ENCODE measurements at regions not wholly inside any gene's neighbourhood (a gene's known extent, or its start where the extent isn't known, plus 50 kb on each side); places are given as distances from the start of the nearest gene placed in this dataset.

DNA sequence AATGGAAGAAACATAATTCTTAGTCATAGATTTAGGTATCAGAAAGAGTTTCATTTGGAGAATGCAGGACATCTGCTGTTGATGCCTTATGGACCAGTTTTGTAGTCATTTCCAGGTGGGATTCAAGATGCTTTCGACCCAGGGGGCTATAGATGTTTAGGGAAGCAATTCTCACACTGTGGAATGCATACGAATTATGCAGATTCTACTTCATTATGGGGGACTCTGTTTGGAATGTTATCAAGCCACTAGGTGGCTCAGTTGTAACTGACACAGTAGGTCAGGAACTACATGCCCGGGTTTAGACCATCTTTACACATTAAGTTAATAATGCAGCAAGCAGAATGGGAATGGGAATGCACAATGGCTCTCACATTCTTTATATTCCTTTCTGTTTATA lies 1359.8 kb downstream of the ZPLD1 start:
- no peak overlapping the region for H3K27ac Mint-ChIP-seq
- DNase-seq (ENCODE audit: extremely low spot score, unreplicated experiment), result no peak
- no peaks in the 10 kb centered on the region for H3K27me3 Mint-ChIP-seq
- TF ChIP-seq, protein P1, sequence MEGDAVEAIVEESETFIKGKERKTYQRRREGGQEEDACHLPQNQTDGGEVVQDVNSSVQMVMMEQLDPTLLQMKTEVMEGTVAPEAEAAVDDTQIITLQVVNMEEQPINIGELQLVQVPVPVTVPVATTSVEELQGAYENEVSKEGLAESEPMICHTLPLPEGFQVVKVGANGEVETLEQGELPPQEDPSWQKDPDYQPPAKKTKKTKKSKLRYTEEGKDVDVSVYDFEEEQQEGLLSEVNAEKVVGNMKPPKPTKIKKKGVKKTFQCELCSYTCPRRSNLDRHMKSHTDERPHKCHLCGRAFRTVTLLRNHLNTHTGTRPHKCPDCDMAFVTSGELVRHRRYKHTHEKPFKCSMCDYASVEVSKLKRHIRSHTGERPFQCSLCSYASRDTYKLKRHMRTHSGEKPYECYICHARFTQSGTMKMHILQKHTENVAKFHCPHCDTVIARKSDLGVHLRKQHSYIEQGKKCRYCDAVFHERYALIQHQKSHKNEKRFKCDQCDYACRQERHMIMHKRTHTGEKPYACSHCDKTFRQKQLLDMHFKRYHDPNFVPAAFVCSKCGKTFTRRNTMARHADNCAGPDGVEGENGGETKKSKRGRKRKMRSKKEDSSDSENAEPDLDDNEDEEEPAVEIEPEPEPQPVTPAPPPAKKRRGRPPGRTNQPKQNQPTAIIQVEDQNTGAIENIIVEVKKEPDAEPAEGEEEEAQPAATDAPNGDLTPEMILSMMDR (conservative IDR thresholded peaks at IDR 0.05), result peak; percentile 57
- peaks cover 4% of the 10 kb centered on the region for H3K4me1 Mint-ChIP-seq (ENCODE audit: unreplicated experiment)
- no peaks in the 10 kb centered on the region for H3K9me3 Mint-ChIP-seq
- H3K36me3 Mint-ChIP-seq, result no peaks in the 10 kb centered on the region
- H3K4me3 Mint-ChIP-seq, result no peak overlapping the region

DNA sequence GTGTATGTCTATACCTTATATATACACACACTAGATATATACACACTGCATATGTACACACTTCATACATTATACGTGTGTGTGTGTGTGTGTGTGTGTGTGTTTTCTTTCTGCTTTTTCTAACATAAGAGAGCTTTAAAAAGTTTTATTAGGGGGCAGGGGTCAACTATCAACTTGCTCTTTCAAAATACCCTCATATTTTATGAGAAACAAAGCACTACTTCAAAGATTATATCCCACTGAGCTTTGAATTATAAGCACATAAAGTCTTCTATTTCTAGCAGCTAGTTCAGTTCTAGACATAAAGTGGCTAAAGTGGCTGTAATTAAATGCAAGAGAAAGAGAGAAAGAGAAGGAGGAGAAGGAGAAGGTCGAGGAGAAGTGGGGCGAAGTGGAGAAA lies 1361.3 kb downstream of the ZPLD1 start:
- no peak overlapping the region for H3K27ac Mint-ChIP-seq
- H3K36me3 Mint-ChIP-seq, result no peaks in the 10 kb centered on the region
- H3K9me3 Mint-ChIP-seq, result no peaks in the 10 kb centered on the region
- TF ChIP-seq, protein P1 (conservative IDR thresholded peaks at IDR 0.05), result no peak
- H3K4me3 Mint-ChIP-seq, result no peak overlapping the region
- peaks cover 4% of the 10 kb centered on the region for H3K4me1 Mint-ChIP-seq (ENCODE audit: unreplicated experiment)
- no peak for DNase-seq (ENCODE audit: extremely low spot score, unreplicated experiment)
- no peaks in the 10 kb centered on the region for H3K27me3 Mint-ChIP-seq

DNA sequence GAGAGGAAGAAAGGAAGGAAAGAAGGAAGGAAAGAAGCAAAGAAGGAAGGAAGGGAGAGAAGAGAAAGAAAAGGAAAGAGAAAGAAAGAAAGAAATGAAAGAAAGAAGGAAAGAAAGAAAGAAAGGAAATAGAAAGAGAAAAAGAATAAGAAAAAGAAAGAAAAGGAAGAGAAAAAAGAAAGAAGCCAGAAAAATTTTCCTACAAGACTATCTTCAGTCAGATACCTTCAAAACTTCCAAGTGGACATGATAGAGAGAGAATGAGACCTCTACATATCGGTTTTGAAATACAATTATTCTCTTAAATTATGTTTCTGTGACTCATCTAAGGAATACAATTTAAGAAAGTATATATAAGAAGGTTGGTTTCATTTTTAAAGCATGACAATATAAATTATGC lies 1369.0 kb downstream of the ZPLD1 start:
- H3K27ac Mint-ChIP-seq, result no peak overlapping the region
- no peak overlapping the region for H3K4me3 Mint-ChIP-seq
- TF ChIP-seq, protein P1 (conservative IDR thresholded peaks at IDR 0.05), result no peak
- peaks cover 8% of the 10 kb centered on the region for H3K9me3 Mint-ChIP-seq
- no peaks in the 10 kb centered on the region for H3K4me1 Mint-ChIP-seq (ENCODE audit: unreplicated experiment)
- DNase-seq (ENCODE audit: extremely low spot score, unreplicated experiment), result no peak
- H3K27me3 Mint-ChIP-seq, result no peaks in the 10 kb centered on the region
- H3K36me3 Mint-ChIP-seq, result no peaks in the 10 kb centered on the region

DNA sequence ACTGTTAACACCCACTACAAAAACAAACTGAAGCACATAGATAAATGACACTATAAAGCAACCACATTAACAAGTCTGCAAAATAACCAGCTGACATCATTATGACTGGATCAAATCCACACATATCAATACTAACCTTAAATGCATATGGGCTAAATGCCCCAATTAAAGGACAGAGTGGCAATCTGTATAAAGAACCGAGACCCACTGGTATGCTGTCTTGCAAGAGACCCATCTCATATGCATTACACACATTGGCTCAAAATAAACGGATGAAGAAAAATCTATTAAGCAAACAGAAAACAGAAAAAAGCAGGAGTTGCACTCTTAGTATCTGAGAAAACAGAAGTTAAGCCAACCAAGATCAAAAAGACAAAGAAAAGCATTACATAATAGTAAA lies 1375.4 kb downstream of the ZPLD1 start:
- DNase-seq (ENCODE audit: extremely low spot score, unreplicated experiment), result no peak
- Mint-ChIP-seq H3K27ac (no peak overlapping the region), H3K27me3 (no peaks in the 10 kb centered on the region), H3K36me3 (no peaks in the 10 kb centered on the region), H3K4me3 (no peak overlapping the region), H3K4me1 (ENCODE audit: unreplicated experiment) (peaks cover 5% of the 10 kb centered on the region), H3K9me3 (peaks cover 8% of the 10 kb centered on the region)
- TF ChIP-seq, protein P1 (conservative IDR thresholded peaks at IDR 0.05), result no peak

DNA sequence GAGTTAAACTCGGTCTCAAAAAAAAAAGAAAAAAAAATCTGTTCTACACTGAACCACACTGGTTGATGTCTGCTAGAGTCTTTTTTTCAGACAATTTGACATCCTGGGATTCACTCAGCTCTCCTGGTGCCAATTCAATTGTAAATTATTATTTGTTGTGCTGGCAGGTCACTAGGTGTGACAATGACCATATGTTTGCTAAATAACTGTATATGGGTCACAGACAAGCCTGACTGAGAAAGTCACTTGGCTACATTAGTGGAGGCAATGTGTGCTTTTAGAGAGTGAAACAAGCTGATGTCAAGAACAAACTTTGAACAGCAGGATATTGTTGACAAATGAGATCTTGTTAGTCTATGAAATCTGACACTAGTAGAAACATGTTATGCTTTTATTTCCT lies 1379.1 kb downstream of the ZPLD1 start:
- no peaks in the 10 kb centered on the region for H3K27me3 Mint-ChIP-seq
- H3K4me1 Mint-ChIP-seq (ENCODE audit: unreplicated experiment), result peaks cover 10% of the 10 kb centered on the region
- TF ChIP-seq, protein P1 (conservative IDR thresholded peaks at IDR 0.05), result no peak
- no peaks in the 10 kb centered on the region for H3K36me3 Mint-ChIP-seq
- DNase-seq (ENCODE audit: extremely low spot score, unreplicated experiment), result no peak
- no peak overlapping the region for H3K4me3 Mint-ChIP-seq
- H3K27ac Mint-ChIP-seq, result no peak overlapping the region
- H3K9me3 Mint-ChIP-seq, result no peaks in the 10 kb centered on the region

DNA sequence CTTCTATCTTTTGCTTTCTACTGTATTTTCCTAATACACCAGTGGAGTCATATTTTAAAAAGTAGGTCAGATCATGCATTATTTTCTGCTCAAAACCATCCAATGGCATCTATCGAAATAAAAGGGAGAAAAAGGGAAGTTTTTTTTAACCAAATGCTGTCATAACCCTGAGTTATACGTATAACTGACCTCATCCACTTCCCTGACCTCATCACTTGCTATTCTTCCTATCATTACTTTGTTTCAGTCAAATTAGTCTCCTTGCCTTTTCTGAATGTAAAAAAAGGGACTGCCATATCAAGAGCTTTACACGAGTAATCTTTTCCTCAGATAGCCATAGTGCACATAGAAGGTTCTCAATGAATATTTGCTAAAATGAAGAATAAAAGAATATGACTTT lies 1383.6 kb downstream of the ZPLD1 start:
- Mint-ChIP-seq H3K36me3 (no peaks in the 10 kb centered on the region), H3K4me1 (ENCODE audit: unreplicated experiment) (peaks cover 10% of the 10 kb centered on the region), H3K4me3 (no peak overlapping the region), H3K9me3 (no peaks in the 10 kb centered on the region), H3K27me3 (no peaks in the 10 kb centered on the region), H3K27ac (no peak overlapping the region)
- TF ChIP-seq, protein P1 (conservative IDR thresholded peaks at IDR 0.05), result no peak
- no peak for DNase-seq (ENCODE audit: extremely low spot score, unreplicated experiment)

Data from type B pancreatic cell (in vitro differentiated cells).